ENCODE measurements at regions not wholly inside any gene's neighbourhood (a gene's known extent, or its start where the extent isn't known, plus 50 kb on each side); places are given as distances from the start of the nearest gene placed in this dataset.

- no peak for DNase-seq
- Histone ChIP-seq H3K27ac (peak overlapping the region; percentile 44 to 52), H3K27me3 (no peaks in the 10 kb centered on the region), H3K36me3 (no peaks in the 10 kb centered on the region), H3K4me1 (peaks cover 0 to 35% (median 10%) of the 10 kb centered on the region in 4 donors), H3K9me3 (no peaks in the 10 kb centered on the region), H3K4me3 (no peak overlapping the region)
- intact Hi-C loops (cut with DNase I; ENCODE audit: low total_unique reads), result no loop called here
- TF ChIP-seq CTCF (IDR thresholded peaks at IDR 0.05), result no peak
These were observed 150.2 kb upstream of the PLEKHG7 start for GRCh38 chr12:92552412-92553108.

GRCh38 chr12:92551853-92552397 is 150.9 kb upstream of the PLEKHG7 start:
- peak overlapping the region in 1 of 2 donors; percentile 16 for H3K27ac ChIP-seq
- H3K36me3 ChIP-seq, result no peaks in the 10 kb centered on the region
- peaks cover 0 to 35% (median 10%) of the 10 kb centered on the region in 4 donors for H3K4me1 ChIP-seq
- no peaks in the 10 kb centered on the region for H3K9me3 ChIP-seq
- no peak overlapping the region for H3K4me3 ChIP-seq
- TF ChIP-seq CTCF (IDR thresholded peaks at IDR 0.05), result no peak
- DNase-seq, result no peak
- intact Hi-C loops (cut with DNase I; ENCODE audit: low total_unique reads), result no loop called here
- no peaks in the 10 kb centered on the region for H3K27me3 ChIP-seq

- H3K27me3 ChIP-seq, result no peaks in the 10 kb centered on the region
- H3K36me3 ChIP-seq, result no peaks in the 10 kb centered on the region
- H3K9me3 ChIP-seq, result no peaks in the 10 kb centered on the region
- peaks cover 0 to 35% (median 10%) of the 10 kb centered on the region in 4 donors for H3K4me1 ChIP-seq
- intact Hi-C loops (cut with DNase I; ENCODE audit: low total_unique reads), result no loop called here
- DNase-seq, result no peak
- no peak overlapping the region for H3K27ac ChIP-seq
- no peak overlapping the region for H3K4me3 ChIP-seq
- TF ChIP-seq CTCF (IDR thresholded peaks at IDR 0.05), result no peak
These were observed 151.6 kb upstream of the PLEKHG7 start for GRCh38 chr12:92551210-92551609.

GRCh38 chr12:92550661-92551060 is 152.1 kb upstream of the PLEKHG7 start:
- H3K4me1 ChIP-seq, result peaks cover 0 to 35% (median 10%) of the 10 kb centered on the region in 4 donors

GRCh38 chr12:92550254-92550653 is 152.5 kb upstream of the PLEKHG7 start:
- no peaks in the 10 kb centered on the region for H3K27me3 ChIP-seq
- intact Hi-C loops (cut with DNase I; ENCODE audit: low total_unique reads), result no loop called here
- H3K9me3 ChIP-seq, result no peaks in the 10 kb centered on the region
- no peak for DNase-seq
- H3K36me3 ChIP-seq, result no peaks in the 10 kb centered on the region
- H3K4me3 ChIP-seq, result no peak overlapping the region
- TF ChIP-seq CTCF (IDR thresholded peaks at IDR 0.05), result no peak
- H3K4me1 ChIP-seq, result peaks cover 0 to 34% (median 10%) of the 10 kb centered on the region in 4 donors
- no peak overlapping the region for H3K27ac ChIP-seq

More at GRCh38 chr12:92550661-92551060, 152.1 kb upstream of the PLEKHG7 start:
- H3K36me3 ChIP-seq, result no peaks in the 10 kb centered on the region
- no peak overlapping the region for H3K4me3 ChIP-seq
- intact Hi-C loops (cut with DNase I; ENCODE audit: low total_unique reads), result no loop called here
- H3K9me3 ChIP-seq, result no peaks in the 10 kb centered on the region
- H3K27me3 ChIP-seq, result no peaks in the 10 kb centered on the region
- no peak overlapping the region for H3K27ac ChIP-seq
- TF ChIP-seq CTCF (IDR thresholded peaks at IDR 0.05), result no peak
- no peak for DNase-seq
